ENCODE measurements at regions not wholly inside any gene's neighbourhood (a gene's known extent, or its start where the extent isn't known, plus 50 kb on each side); places are given as distances from the start of the nearest gene placed in this dataset.

GRCh38 chr2:7115364-7115763 lies 198.2 kb downstream of the RNF144A start:
- Histone ChIP-seq H3K4me3 (no peak overlapping the region), H3K27ac (ENCODE audit: extremely low read depth, low read depth, low read length) (no peak overlapping the region), H3K4me1 (replicated peaks in 1 of 2; ENCODE audit: control insufficient read depth in 2 of 2, insufficient read depth in 2 of 2, low read length in 2 of 2) (no peaks in the 10 kb centered on the region), H3K79me2 (ENCODE audit: control insufficient read depth, insufficient read depth, low read length) (no peaks in the 10 kb centered on the region), H3K9me1 (ENCODE audit: control insufficient read depth, insufficient read depth, low read length) (peaks cover under 1% of the 10 kb centered on the region), H4K20me1 (replicated peaks; ENCODE audit: control insufficient read depth, insufficient read depth, low read length) (no peaks in the 10 kb centered on the region), H3K4me2 (ENCODE audit: insufficient read depth, low read length) (no peak overlapping the region), H3K27me3 (ENCODE audit: control insufficient read depth in 2 of 2, insufficient read depth in 2 of 2, low read length in 2 of 2) (peaks cover 4 to 9% of the 10 kb centered on the region in 2 experiments; a peak in 3 of 5 replicates), H3K36me3 (ENCODE audit: control insufficient read depth, insufficient read depth, low read length) (no peaks in the 10 kb centered on the region), H3K9me3 (replicated peaks; ENCODE audit: control insufficient read depth, insufficient read depth, low read depth, low read length) (no peaks in the 10 kb centered on the region), H2AFZ (ENCODE audit: low read depth, low read length) (no peak overlapping the region), H3K9ac (ENCODE audit: insufficient read depth in 1 of 2, low read depth in 2 of 2, low read length in 2 of 2) (no peak overlapping the region)
- DNase-seq (ENCODE audit: extremely low read depth in 1 of 4, low spot score in 3 of 4), result no peak
- in situ Hi-C loops (cut with MboI) (no loop called here), intact Hi-C loops (cut with micrococcal nuclease) (no loop called here)
- POLR2A ChIA-PET, result no interaction called here
- no peak for FAIRE-seq
- CTCF ChIA-PET (ENCODE audit: low intra/inter-chr PET ratio), result no interaction called here
- ATAC-seq, result no peak
- BruUV-seq (replicated peaks), result no TSS peak
- 6% methylated on average over 2 of the region's 2 CpGs for WGBS (ENCODE audit: insufficient coverage, low coverage, missing lambda C conversion rate)
- TF ChIP-seq BACH1 (tag; IDR thresholded peaks at IDR 0.05) (no peak), CXXC5 (CRISPR knock-in tag; IDR thresholded peaks at IDR 0.05) (no peak), ZBTB40 (IDR thresholded peaks at IDR 0.05) (no peak), ZBTB40 (CRISPR knock-in tag; IDR thresholded peaks at IDR 0.05) (no peak), TCF7 (IDR thresholded peaks at IDR 0.05; ENCODE audit: borderline replicate concordance) (no peak), JUNB (CRISPR knock-in tag; conservative IDR thresholded peaks at IDR 0.05) (no peak)

Measured in K562 (cell line).